ENCODE measurements at regions not wholly inside any gene's neighbourhood (a gene's known extent, or its start where the extent isn't known, plus 50 kb on each side); places are given as distances from the start of the nearest gene placed in this dataset.

GRCh38 chr11:112761911-112762706, 199.1 kb upstream of the NCAM1 start:
- Histone ChIP-seq H3K27me3 (ENCODE audit: control insufficient read depth, insufficient read depth, low read length) (no peaks in the 10 kb centered on the region), H3K4me1 (ENCODE audit: control insufficient read depth, insufficient read depth, low read length) (no peaks in the 10 kb centered on the region), H3K4me3 (ENCODE audit: low read depth in 2 of 2, low read length in 2 of 2) (no peak overlapping the region), H3K27ac (ENCODE audit: low read length) (no peak overlapping the region), H3K36me3 (ENCODE audit: control insufficient read depth, insufficient read depth, low read length) (no peaks in the 10 kb centered on the region), H3K9me3 (ENCODE audit: control insufficient read depth, insufficient read depth, low read depth, low read length) (no peaks in the 10 kb centered on the region)
- ATAC-seq (no peak), DNase-seq (ENCODE audit: low read depth, low spot score) (no peak)
- intact Hi-C loops (cut with micrococcal nuclease; ENCODE audit: unreplicated experiment) (no loop called here), in situ Hi-C loops (cut with HindIII; ENCODE audit: low pct_unique_long_range_greater_than_20kb, low sequenced_read_pairs) (no loop called here)
- CTCF ChIA-PET, result no interaction called here
- TF ChIP-seq SIN3A (IDR thresholded peaks at IDR 0.05; ENCODE audit: borderline replicate concordance, insufficient read depth, low read depth, low read length), result no peak
- TF ChIP-seq REST (IDR thresholded peaks at IDR 0.05; ENCODE audit: insufficient read depth in 1 of 2, low read depth in 2 of 2, low read length in 1 of 2), result no peak
- no peak for TF ChIP-seq CTCF (IDR thresholded peaks at IDR 0.05)
- no peak for TF ChIP-seq POLR2AphosphoS5 (IDR thresholded peaks at IDR 0.05; ENCODE audit: low read depth, low read length)
- no peak for TF ChIP-seq TCF7L2 (IDR thresholded peaks at IDR 0.05; ENCODE audit: low read depth, low read length)
- BruUV-seq (replicated peaks), result no TSS peak
- POLR2A ChIA-PET, result no interaction called here

GRCh38 chr11:112762707-112763090, 198.5 kb upstream of the NCAM1 start:
- no peak overlapping the region for H3K4me3 ChIP-seq (ENCODE audit: low read depth in 2 of 2, low read length in 2 of 2)
- ChIA-PET POLR2A (no interaction called here), CTCF (no interaction called here)
- H3K36me3 ChIP-seq (ENCODE audit: control insufficient read depth, insufficient read depth, low read length), result no peaks in the 10 kb centered on the region
- H3K9me3 ChIP-seq (ENCODE audit: control insufficient read depth, insufficient read depth, low read depth, low read length), result no peaks in the 10 kb centered on the region
- in situ Hi-C loops (cut with HindIII; ENCODE audit: low pct_unique_long_range_greater_than_20kb, low sequenced_read_pairs), result no loop called here
- TF ChIP-seq CTCF (IDR thresholded peaks at IDR 0.05), result no peak
- intact Hi-C loops (cut with micrococcal nuclease; ENCODE audit: unreplicated experiment), result no loop called here
- no peak overlapping the region for H3K27ac ChIP-seq (ENCODE audit: low read length)
- no TSS peak for BruUV-seq (replicated peaks)
- DNase-seq (ENCODE audit: low read depth, low spot score) (no peak), ATAC-seq (no peak)
- H3K4me1 ChIP-seq (ENCODE audit: control insufficient read depth, insufficient read depth, low read length), result no peaks in the 10 kb centered on the region
- no peaks in the 10 kb centered on the region for H3K27me3 ChIP-seq (ENCODE audit: control insufficient read depth, insufficient read depth, low read length)
